ENCODE measurements at regions not wholly inside any gene's neighbourhood (a gene's known extent, or its start where the extent isn't known, plus 50 kb on each side); places are given as distances from the start of the nearest gene placed in this dataset.

DNA sequence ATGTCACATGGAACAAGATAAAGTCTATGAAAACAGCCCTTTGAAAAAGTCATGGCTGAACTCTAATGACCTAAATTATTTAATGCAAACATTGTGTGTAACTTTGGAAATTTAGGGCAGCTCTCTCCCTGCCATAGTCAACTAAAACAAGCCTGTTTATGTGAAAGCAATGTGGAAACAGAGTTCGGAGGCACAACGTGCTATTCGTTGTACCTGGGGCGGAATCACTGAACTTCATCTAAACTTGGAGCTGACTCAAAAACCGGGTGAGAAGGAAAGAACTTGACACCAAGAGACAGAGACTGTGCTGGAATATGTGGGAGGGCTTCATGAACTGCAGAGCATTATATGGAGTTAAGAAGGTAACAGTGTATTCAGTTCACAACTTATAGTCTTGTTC is 764.9 kb upstream of the GOLIM4 start:
- Histone ChIP-seq H3K27me3 (ENCODE audit: insufficient read depth, low read depth, low read length) (no peaks in the 10 kb centered on the region), H3K4me3 (ENCODE audit: low read length) (no peak overlapping the region), H4K20me1 (ENCODE audit: insufficient read depth) (no peaks in the 10 kb centered on the region), H3K27ac (ENCODE audit: low read length) (no peak overlapping the region), H2AFZ (ENCODE audit: low read depth, low read length) (no peak overlapping the region), H3K36me3 (ENCODE audit: insufficient read depth, low read length) (no peaks in the 10 kb centered on the region), H3K9me3 (ENCODE audit: low read length) (no peaks in the 10 kb centered on the region), H3K9ac (ENCODE audit: low read length) (no peak overlapping the region), H3K79me2 (replicated peaks; ENCODE audit: insufficient read depth, low read length) (no peaks in the 10 kb centered on the region), H3K9me2 (ENCODE audit: insufficient read depth, low read length) (no peaks in the 10 kb centered on the region), H3F3A (ENCODE audit: insufficient read depth, low read length, poor library complexity, severe bottlenecking) (no peaks in the 10 kb centered on the region), H3K4me2 (ENCODE audit: low read length) (no peak overlapping the region)
- TF ChIP-seq EZH2 (IDR thresholded peaks at IDR 0.05; ENCODE audit: borderline replicate concordance, insufficient read depth, low read length, poor library complexity, severe bottlenecking) (no peak), MXI1 (conservative IDR thresholded peaks at IDR 0.05; ENCODE audit: poor library complexity, severe bottlenecking) (no peak), SMC3 (conservative IDR thresholded peaks at IDR 0.05; ENCODE audit: poor library complexity) (no peak), POLR2AphosphoS5 (IDR thresholded peaks at IDR 0.05) (no peak), EP300 (conservative IDR thresholded peaks at IDR 0.05; ENCODE audit: poor library complexity, severe bottlenecking) (no peak), RAD21 (conservative IDR thresholded peaks at IDR 0.05) (no peak), TAF1 (IDR thresholded peaks at IDR 0.05; ENCODE audit: low read depth) (no peak)
- TF ChIP-seq, protein P1, sequence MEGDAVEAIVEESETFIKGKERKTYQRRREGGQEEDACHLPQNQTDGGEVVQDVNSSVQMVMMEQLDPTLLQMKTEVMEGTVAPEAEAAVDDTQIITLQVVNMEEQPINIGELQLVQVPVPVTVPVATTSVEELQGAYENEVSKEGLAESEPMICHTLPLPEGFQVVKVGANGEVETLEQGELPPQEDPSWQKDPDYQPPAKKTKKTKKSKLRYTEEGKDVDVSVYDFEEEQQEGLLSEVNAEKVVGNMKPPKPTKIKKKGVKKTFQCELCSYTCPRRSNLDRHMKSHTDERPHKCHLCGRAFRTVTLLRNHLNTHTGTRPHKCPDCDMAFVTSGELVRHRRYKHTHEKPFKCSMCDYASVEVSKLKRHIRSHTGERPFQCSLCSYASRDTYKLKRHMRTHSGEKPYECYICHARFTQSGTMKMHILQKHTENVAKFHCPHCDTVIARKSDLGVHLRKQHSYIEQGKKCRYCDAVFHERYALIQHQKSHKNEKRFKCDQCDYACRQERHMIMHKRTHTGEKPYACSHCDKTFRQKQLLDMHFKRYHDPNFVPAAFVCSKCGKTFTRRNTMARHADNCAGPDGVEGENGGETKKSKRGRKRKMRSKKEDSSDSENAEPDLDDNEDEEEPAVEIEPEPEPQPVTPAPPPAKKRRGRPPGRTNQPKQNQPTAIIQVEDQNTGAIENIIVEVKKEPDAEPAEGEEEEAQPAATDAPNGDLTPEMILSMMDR (IDR thresholded peaks at IDR 0.05; ENCODE audit: poor library complexity, severe bottlenecking), result no peak
- TF ChIP-seq, protein P2, sequence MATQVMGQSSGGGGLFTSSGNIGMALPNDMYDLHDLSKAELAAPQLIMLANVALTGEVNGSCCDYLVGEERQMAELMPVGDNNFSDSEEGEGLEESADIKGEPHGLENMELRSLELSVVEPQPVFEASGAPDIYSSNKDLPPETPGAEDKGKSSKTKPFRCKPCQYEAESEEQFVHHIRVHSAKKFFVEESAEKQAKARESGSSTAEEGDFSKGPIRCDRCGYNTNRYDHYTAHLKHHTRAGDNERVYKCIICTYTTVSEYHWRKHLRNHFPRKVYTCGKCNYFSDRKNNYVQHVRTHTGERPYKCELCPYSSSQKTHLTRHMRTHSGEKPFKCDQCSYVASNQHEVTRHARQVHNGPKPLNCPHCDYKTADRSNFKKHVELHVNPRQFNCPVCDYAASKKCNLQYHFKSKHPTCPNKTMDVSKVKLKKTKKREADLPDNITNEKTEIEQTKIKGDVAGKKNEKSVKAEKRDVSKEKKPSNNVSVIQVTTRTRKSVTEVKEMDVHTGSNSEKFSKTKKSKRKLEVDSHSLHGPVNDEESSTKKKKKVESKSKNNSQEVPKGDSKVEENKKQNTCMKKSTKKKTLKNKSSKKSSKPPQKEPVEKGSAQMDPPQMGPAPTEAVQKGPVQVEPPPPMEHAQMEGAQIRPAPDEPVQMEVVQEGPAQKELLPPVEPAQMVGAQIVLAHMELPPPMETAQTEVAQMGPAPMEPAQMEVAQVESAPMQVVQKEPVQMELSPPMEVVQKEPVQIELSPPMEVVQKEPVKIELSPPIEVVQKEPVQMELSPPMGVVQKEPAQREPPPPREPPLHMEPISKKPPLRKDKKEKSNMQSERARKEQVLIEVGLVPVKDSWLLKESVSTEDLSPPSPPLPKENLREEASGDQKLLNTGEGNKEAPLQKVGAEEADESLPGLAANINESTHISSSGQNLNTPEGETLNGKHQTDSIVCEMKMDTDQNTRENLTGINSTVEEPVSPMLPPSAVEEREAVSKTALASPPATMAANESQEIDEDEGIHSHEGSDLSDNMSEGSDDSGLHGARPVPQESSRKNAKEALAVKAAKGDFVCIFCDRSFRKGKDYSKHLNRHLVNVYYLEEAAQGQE (IDR thresholded peaks at IDR 0.05; ENCODE audit: borderline replicate concordance), result no peak

DNA sequence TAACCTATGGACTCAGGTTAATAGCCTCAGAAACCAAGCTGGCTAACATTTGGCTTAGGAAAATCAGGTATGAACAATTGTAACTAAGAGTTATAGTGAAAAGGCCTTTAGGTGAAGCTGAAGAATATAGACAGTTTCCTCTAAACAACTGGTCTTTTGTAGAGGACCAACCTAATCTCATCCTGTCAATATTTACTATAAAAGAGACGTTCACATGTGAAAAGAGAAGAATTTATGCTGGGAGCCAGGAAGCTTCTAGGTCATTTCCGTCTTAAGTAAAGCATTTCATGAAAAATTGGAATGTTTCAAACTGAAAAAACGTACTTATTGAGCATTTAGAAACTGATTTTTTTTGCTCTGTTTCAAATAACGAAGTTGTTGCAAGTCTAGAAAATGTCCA is 764.3 kb upstream of the GOLIM4 start:
- Histone ChIP-seq H3K27ac (ENCODE audit: low read length) (no peak overlapping the region), H3K27me3 (ENCODE audit: insufficient read depth, low read depth, low read length) (no peaks in the 10 kb centered on the region), H3K9me3 (ENCODE audit: low read length) (no peaks in the 10 kb centered on the region), H3K36me3 (ENCODE audit: insufficient read depth, low read length) (no peaks in the 10 kb centered on the region), H3F3A (ENCODE audit: insufficient read depth, low read length, poor library complexity, severe bottlenecking) (no peaks in the 10 kb centered on the region), H3K9ac (ENCODE audit: low read length) (no peak overlapping the region), H3K9me2 (ENCODE audit: insufficient read depth, low read length) (no peaks in the 10 kb centered on the region), H4K20me1 (ENCODE audit: insufficient read depth) (no peaks in the 10 kb centered on the region), H3K4me2 (ENCODE audit: low read length) (no peak overlapping the region), H3K4me3 (ENCODE audit: low read length) (no peak overlapping the region), H2AFZ (ENCODE audit: low read depth, low read length) (no peak overlapping the region), H3K79me2 (replicated peaks; ENCODE audit: insufficient read depth, low read length) (no peaks in the 10 kb centered on the region)
- TF ChIP-seq EZH2 (IDR thresholded peaks at IDR 0.05; ENCODE audit: borderline replicate concordance, insufficient read depth, low read length, poor library complexity, severe bottlenecking) (no peak), POLR2AphosphoS5 (IDR thresholded peaks at IDR 0.05) (no peak)
- TF ChIP-seq, protein P2 (IDR thresholded peaks at IDR 0.05; ENCODE audit: borderline replicate concordance), result no peak
- TF ChIP-seq, protein P1 (IDR thresholded peaks at IDR 0.05; ENCODE audit: poor library complexity, severe bottlenecking), result no peak
